ENCODE measurements at regions not wholly inside any gene's neighbourhood (a gene's known extent, or its start where the extent isn't known, plus 50 kb on each side); places are given as distances from the start of the nearest gene placed in this dataset.
A peak's percentile ranks its signal among the peaks of the same experiment; 100 is the strongest.
"Not testable (repeated sequence)": the region's sequence is repeated elsewhere in the genome, so short reads cannot be mapped to it uniquely, and the experiment has no call there.

DNA sequence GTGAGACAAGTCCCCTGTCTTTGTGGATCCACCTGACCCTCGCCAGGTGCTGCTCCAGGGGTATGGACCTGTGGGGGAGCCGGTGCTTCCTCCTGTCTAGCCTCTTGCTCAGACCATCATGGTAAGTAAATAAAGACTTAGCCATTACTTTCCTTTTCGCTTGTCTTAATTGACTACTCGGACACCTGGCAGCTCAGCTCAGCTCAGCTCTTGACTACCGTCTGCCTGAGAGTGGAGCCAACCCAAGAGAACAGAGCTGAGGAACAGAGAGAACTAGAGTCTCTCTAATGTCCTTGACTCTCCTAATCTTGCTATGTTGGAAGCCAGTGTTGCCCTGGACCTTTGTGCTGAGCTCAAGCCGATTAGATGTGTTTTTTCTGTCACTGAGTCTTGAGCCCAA, 170.3 kb upstream of the CXCR4 start:
- DNase-seq (ENCODE audit: low read depth in 1 of 2, low spot score in 1 of 2): no peak

DNA sequence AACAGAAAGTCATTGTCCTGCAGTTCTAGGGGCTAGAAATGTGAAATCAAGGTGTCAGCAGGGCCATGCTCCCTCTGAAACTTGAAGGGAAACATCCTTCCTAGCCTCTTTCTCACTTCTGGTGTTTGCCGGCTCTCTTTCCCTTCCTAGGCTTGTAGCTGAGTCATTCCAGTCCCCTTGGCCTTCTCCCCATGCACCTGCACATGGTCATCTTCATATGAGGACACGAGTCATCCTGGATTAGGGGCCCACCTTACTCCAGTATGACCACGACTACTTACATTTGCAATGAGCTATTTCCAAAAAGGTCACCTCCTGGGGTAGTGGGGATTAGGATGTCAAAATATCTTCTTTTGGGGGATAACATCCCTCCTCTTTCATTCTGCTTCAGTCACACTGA, 168.5 kb upstream of the CXCR4 start:
- no peak for DNase-seq (ENCODE audit: low read depth in 1 of 2, low spot score in 1 of 2)

DNA sequence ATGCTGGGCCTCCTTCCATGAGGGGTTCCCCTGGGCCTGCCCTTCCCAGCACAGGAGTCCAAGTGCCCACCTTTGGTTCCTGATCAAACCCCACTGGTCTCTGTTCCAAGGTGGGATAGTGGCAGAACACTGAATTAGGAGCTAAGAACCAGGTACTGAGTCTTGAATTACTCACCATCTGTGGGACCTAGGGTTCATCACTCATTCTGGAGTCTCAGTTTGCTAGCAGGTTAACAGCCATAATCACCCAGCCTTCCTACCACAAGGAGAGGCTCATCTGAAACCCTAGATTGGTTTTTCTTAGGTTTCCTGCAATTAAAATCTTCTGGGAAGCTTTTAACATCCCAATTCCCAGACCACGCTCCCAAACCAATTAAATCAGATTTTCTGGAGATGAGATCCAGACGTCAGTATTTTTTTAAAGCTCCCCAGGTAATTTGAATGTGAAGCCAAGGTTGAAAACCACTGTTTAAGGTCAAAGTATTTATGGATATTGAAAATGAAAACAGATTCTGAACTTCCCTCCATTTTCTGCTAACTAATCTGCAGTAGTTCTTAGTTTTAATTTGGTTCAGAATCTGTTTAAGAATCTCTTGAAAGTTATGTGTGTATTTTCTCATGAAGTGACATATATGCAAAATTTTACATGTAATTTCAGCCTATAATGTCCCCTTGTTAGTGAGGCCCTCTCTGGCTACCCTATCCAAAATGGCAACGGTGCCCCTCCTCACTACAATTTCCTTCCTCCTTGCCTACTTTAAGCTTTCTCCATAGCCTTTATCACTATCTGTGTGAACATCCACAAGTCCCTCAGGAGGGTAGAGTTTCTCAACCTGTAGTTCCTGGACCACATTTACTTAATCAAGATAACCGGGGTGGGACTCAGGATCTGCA, 166.5 kb upstream of the CXCR4 start:
- no peak for DNase-seq (ENCODE audit: low read depth in 1 of 2, low spot score in 1 of 2)

DNA sequence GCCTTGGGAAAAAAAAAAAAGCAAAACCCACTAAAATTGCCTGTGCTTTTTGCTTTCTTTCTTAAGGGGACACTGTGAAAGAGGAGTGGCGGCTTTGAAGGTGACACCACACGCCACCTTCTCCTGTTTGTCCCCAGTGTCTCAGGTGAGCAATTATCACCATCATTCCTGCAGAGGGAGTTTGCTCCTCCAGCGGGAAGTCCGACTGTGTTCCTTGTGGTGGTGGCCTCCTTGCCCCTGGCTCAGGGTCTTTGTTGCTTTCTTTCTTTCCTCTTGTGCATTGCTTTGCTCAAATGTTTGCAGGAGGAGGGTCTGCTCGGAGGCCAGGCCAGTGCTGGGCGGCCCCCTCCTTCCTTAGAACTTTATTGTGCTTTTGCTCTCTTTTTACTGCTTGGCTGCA, 164.3 kb upstream of the CXCR4 start:
- no peak for DNase-seq (ENCODE audit: low read depth in 1 of 2, low spot score in 1 of 2)

DNA sequence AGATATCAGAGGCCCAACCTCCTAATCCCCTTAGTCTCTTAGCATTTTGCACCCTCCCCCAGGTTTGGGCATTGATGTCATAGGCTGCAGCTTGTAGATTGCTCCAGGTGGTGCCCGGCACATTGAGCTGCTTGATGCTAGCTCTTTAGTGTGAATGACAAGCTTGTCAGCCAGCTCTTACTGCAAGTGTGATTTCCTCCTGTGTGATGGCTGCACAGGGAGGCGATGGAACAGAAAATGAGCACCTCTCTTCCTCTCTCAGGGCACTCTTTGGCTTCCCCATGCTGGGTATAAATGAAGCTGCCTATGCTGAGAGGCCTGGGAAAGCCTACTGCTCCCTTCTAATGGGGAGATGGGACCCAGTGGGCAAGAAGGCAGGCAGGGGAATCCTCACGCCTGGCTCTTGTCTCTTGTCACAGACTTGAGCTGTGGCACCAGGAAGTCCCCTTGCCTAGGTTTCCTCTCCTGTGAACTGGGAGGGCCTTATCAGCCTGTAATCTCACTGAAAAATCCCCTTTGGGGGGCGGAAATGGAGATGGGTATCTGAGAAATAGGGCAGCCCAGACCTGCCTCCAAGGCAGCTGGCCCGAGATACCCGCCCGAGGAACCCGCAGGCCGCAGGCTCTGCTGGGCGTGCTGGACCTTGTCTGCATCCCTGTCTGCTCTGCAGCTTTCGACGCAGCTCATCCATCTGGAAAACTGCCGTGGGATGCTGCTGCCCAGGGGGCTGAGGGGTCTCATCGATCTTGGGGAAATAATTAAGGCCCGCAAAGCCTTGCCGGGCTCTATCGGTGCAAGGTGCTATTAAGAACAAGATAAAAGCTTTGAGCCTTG, 163.5 kb upstream of the CXCR4 start:
- DNase-seq (ENCODE audit: low read depth in 1 of 2, low spot score in 1 of 2): peak; percentile 5 to 18

DNA sequence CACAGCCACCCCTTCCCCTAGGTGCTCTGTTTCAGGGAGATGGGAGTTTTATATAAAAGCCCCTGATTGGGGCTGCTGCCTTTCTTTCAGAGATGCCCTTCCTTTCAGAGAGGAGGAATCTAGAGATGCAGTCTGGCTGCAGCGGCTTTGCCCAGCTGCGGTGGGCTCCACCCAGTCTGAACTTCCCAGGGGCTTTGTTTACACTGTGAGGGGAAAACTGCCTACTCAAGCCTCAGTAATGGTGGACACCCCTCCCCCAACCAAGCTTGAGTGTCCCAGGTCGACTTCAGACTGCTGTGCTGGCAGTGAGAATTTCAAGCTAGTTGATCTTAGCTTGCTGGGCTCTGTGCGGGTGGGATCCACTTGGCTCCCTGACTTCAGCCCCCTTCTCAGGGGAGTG, 148.4 kb upstream of the CXCR4 start:
- not testable (repeated sequence) for DNase-seq (ENCODE audit: low read depth in 1 of 2, low spot score in 1 of 2)

DNA sequence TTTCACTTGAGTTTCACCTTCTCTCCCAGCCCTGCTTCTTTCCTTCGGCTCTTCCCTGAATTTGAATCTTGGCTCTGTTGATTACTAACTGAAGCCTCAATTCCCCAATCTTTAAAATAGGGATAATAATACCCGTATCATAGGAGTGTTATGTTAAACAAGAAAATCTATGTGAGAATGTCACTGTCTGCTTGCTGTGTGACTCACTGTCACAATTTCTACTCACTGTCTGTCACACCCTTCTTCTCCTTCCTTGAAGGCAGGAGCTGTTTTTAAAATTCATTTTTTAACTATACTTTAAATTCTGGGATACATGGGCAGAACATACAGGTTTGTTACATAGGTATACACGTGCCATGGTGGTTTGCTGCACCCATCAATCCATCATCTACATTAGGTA, 141.6 kb upstream of the CXCR4 start:
- DNase-seq (ENCODE audit: low read depth in 1 of 2, low spot score in 1 of 2): no peak

DNA sequence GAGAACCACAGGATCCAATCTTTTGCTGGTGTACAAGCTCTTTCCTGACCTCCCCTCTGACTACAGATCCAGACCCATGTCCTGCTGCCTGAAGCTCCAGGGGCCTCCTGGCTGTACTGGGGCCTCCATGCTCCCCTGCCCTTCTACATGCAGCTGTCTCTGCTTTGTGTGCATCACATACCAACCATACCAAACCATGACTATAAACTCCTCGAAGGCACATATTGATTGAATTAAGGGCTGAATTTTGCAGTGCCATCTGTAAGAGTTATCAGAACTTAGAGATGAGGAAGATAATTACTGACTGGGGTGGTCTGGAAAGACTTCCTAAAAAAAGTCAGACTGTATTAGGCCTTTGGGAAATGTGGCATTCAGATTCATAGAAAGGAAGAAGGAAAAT, 139.9 kb upstream of the CXCR4 start:
- no peak for DNase-seq (ENCODE audit: low read depth in 1 of 2, low spot score in 1 of 2)

DNA sequence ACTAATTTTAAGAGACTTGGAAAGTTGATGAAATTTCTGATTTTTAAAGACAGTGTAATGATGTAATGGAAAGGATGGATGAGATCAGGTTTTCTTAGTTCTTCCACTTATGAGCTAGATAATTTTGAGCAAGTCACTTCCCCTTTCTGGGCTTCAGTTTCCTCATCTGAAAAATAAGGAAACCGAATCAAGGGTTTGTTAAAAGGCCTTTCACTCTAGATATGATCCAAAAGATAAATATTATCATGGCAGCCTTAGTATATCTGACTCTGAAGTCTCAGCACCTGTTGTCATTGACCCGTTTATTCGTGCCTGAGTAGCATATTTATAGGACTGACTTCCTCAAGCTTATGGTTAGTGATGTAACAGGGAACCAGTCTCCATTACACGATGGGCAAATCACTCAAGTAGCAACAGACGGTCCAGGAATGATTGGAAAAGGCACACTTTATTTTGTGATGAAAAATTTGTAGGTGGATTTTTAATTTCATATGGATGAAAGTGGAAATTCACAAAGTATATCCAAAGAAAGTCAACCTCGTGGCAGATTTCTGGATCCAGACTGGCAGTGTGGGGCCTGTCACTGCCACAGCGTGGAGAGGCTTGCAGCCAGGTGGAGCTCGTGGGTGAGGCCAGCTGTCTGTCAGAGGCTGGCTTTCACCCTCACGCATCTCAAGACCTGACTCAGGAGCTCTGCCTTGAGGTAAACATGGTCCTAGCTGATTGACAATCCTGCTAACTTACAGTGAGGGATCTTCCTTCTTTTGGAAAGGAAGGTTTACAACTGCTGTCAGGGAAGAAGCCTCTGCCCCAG, 137.9 kb upstream of the CXCR4 start:
- DNase-seq (ENCODE audit: low read depth in 1 of 2, low spot score in 1 of 2): no peak

DNA sequence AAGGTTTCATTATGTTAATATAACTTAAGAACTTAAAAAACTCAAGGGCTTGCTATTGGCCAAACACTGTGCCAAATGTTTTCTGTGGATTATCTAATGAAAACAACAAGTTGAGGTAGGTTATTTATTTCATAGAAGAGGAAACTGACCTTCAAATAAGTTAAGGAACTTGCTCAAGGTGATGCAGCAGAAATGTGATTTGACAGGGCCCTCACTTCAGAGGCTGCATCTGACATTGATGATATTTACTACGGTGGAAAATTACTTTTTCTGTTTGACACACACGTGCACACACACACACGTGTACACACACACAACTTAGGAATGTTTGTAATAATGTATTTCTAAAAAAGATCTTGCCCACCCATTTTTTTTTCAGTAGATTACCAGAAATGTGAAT, 137.2 kb upstream of the CXCR4 start:
- no peak for DNase-seq (ENCODE audit: low read depth in 1 of 2, low spot score in 1 of 2)

DNA sequence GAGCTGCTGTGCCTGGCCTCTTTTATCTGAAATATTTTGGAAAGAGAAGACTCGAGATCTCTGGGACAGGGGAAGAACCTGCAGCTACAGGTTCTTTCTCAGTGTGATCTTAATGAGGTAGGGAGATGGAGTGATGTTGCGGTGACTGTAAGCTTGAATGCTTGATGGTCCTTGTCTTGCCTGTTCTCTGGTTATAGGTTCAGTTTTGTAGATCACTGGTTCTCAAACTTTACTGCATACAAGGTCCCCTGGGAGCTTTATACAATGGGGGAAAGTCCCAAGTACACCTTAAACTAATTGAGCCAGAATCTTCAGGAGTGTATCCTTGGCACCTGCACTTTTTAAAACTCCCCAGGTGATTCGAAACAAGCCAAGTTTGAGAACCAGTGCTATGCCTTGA, 136.7 kb upstream of the CXCR4 start:
- DNase-seq (ENCODE audit: low read depth in 1 of 2, low spot score in 1 of 2): no peak

DNA sequence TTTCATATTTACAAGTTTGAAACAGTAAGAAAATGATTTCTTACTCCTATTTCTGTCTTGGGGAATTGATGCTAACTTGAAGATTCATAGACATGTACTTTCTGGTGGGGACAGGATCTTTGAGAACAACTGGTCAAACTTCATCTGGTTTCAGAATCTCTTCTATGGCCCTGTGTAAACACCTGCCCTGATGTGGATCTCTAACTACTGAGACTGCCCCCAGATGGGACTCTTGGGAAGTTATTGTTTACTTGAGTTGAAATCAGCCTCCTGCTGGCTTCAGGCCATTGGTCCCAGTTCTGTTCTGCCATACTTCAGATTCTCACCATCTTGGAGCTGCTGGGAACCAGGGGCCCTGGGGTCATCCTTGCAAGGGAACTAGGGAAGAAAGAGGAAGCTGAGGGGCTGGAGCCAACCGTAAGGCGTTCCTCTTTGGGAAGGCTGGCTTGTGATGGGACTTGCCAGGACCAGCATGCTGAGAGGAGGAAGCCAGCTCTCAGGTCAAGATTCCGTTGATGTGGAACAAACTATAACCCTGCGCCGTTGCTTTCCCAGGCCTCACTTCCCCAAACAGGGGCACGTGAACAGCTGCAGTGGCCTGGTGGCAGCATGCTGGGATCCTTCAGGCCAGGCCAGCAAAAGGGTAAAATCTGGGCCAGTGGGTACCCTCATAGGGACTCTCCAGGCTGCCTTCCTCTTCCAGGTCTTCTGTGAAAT, 135.5 kb upstream of the CXCR4 start:
- DNase-seq (ENCODE audit: low read depth in 1 of 2, low spot score in 1 of 2): no peak

DNA sequence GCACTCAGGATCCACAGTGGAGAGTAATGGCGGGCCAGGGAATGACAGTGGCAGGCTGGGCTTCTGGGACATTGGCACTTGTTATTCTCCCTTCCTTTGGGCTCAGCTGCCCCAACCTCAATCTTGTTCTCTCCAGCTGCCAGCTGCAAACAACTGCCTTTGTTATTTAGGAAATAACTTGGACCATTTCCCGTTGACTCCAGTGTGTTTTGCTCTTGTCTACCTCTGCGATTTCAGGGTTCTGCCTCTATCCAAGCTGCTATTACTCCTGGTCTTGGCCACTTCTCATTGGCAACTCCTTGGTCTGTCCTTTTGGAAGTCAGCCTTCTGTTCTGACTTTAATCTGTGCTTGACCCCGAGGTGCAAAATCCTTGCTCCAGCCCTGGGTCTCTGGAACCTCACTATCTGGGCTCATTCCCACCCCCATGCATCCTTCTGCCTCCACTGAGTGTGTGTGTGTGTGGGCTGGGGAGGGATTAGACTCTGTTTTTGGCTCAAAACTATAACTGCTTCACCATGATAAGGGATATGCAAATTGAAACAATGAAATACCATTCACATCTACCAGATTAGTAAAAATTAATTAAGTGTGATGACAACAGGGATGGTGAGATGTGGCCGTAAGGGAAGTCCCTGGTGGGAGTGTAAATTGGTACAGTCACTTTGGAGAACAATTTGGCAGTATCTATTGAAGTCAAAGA, 134.1 kb upstream of the CXCR4 start:
- no peak for DNase-seq (ENCODE audit: low read depth in 1 of 2, low spot score in 1 of 2)

DNA sequence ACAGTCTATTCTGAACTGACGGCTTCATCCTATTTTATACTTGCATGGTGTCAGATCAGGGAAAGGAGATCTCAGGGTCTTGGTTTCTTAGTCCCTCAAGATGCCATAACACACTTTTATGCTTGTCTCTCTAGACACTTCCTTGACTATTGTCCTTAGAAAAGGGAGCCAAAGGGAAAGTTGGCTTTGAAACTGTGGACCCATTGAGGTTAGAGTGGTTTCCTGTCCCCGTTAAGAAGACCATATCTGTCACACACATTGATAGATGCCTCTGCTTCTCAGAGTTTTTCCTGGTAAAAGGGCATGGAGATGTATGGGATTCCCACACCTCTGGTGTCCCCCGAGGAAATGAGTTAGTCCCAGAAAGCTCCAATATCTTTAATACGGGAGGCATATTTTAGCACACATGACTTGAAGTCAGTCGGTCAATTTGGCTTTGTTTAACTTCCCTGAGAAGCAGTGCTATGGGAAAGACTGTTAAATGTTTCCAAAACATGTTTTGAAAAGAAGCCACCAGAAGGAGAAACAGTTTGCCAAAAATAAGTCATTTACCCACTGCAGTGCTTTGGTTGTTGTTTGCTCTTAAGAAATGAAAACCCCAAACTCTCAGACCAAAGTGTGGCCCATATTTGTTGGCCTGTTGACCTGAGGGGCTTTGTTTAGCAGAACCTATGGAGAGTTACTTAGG, 133.4 kb upstream of the CXCR4 start:
- DNase-seq (ENCODE audit: low read depth in 1 of 2, low spot score in 1 of 2): no peak

DNA sequence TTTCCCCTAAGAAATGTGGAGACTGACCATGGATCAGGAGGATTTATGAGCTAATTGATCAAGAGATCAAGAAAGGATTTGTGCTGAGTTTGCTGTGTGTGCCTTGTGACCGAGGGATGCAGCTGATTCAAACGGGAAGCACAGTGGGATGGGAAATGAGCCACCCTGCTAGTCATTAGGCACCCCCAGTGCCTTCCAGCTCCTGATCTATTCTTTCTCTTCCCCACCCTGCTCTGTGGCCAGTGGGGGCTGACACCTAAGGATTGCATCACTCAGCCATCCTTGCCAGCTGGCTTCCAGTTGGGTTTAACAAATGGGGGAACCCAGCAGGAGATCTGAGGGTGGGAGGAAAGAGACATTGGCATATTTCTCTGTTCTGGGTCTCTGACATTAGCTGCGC, 132.2 kb upstream of the CXCR4 start:
- no peak for DNase-seq (ENCODE audit: low read depth in 1 of 2, low spot score in 1 of 2)

DNA sequence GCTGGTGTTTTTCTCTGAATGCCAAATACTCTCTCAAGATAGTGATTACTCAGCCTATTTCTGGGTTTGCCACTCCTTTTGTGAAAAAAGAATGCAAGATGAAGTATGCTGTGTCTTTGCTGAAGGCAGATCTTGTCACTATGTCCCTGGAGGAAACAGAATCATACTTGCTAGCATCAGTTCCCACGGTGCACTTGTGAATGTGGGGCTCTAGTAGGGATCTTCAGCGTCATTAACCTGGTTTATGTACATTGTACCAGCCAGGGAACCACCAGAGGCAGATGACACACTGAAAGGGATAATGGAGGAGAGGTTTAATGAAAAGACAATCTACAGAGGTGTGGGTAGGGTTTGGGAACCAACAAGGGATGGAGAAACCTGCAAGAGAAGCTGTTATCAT, 131.0 kb upstream of the CXCR4 start:
- no peak for DNase-seq (ENCODE audit: low read depth in 1 of 2, low spot score in 1 of 2)

DNA sequence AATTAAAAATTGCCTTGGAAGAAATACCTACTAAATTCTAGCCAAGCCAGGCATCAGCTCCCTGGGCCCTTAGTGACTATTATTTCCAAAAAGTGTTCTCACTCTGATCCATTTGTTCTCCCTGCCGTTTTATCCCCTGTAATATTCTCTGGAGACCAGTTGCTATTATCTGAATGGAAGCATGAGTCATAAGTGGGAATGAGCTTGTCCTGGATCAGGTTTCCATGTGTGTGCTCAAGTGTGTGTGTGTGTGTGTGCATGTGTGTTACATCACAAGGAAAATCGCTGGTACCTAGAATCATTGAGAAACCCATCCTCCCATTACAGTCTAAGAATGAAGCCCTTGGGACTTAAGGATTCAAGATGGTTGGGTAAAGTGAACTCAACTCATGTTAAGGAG, 130.3 kb upstream of the CXCR4 start:
- DNase-seq (ENCODE audit: low read depth in 1 of 2, low spot score in 1 of 2): no peak

DNA sequence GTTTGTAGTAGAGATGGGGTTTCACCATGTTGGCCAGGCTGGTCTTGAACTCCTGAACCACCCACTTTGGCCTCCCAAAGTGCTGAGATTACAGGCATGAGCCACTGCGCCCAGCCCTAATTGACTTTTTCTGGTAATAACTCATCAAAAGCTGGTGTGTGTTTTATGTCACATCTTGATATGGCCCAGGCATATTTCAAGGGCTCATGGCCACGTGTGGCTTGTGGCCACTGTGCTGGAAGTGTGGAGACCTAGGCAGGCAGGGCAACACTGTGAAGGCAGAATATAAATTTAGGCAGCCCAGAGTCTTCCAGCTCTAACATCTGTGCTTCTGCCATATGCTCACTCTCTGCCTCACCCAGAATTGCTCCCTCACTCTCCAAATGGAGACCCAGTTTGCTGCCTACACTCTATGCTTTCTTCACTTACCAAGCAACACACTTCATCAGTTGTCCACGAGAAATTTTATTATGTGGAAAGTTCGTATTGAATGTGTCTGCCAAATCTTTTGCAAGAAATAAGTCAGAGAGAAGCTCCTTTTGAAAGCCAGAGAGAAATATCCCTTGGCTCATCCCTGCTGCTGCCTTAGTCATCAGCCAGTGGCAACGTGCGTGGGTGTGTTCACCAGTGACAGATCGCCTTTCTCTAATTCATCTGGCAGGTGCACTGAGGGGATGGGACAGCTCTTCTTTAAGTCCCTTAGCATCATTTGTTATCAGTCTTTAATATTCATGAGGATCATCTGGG, 129.4 kb upstream of the CXCR4 start:
- no peak for DNase-seq (ENCODE audit: low read depth in 1 of 2, low spot score in 1 of 2)

DNA sequence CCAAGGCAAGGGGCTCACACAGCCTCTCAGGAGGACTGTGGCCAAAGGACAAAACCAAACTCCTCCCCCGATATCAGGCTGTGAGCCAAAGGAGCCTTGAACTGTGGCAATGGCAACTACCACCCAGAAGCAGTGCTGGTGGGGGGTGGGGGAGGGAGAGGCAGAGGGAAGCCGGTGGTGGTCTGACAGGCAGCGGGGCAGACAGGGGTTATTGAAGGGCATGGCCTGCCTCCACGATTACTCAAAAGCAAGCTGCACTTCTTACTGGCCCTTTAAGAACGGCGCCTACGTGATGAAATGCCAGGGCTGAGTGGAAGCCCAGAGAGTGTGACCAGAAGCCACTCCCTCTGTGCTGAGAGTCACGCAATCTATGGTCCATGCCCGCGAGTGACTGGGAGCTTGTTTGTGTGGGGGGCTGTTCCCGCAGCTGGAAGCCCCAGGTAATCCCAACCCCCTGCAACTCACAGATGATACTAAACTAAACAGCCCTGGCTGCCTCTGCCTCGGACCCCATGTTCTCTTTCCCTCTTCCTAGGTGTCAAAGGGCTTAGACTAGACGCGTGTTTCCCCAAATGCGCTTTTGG, 128.2 kb upstream of the CXCR4 start:
- no peak for DNase-seq (ENCODE audit: low read depth in 1 of 2, low spot score in 1 of 2)

Measured in activated T-helper 1 cell treated with anti-CD3 and anti-CD28 coated beads, Interleukin-2, amount 50 U/mL, for 16 hours (primary cell).